Islet of Langerhans (tissue), 1 donor: ENCODE measurements at regions not wholly inside any gene's neighbourhood (a gene's known extent, or its start where the extent isn't known, plus 50 kb on each side); places are given as distances from the start of the nearest gene placed in this dataset.
"Not testable (repeated sequence)": the region's sequence is repeated elsewhere in the genome, so short reads cannot be mapped to it uniquely, and the experiment has no call there.

Experiments used
- FAIRE-seq: peaks from one replicate; lab custom pipeline; 2011; peaks lifted over from hg19 to GRCh38; lab: Jason Lieb, UNC

DNA sequence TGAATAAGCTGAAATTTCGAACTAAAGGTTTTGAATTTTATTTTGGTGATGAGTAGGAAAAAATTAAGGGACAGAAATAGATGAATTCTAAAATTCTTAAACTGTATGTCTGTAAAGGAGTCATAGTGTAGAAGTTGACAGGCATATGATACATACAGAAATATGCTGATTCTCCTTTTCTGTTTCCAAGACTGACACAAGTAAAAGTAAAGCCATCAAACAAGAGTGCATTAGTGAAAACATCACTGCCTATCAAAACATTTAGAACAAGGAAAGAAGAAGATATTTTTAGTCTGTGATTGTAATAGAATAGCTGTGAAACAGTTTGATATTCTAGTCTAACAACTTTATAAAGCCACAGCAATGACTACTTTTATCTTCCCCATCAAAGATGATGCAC is 1318.0 kb upstream of the TENM4 start:
- no peak for FAIRE-seq

GRCh38 chr11:80748207-80748925 is 1307.5 kb upstream of the TENM4 start:
- FAIRE-seq = no peak

DNA sequence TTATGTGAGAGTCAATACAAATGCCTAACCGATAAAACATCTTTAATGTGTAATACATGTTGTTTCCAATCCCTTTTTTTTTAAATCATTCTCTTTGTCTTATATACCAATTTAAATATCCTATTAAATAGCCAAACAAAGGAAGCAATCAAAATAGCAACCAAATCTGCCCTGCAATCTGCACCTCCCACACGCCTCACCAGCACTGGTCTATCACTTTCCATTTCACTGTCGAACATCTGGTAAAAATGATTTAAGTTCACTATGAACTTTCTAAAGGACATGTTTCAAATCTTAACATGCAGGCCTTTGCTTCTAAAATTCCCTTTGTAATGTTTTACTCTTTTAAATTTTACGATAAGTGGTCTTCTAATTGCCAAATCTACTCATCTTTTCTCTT is 1305.5 kb upstream of the TENM4 start:
- no peak for FAIRE-seq

DNA sequence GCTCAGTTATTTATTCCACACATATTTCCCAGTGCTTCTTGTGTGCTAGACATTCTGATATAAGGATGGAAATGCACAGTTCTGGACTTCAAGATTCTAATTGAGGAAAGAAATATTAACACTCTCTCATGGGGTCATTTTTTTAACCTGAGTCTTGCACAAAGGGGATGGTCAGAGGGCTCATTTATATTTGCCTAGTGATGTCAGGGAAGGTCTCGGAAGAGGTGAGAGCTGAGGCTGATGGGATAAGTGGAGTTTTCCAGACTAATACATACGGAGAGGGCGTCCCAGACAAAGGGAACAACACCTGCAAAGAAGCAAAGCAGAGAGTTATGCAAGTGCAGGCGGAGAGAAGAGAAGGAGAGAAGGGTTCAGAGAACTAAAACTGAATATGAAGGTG is 1304.6 kb upstream of the TENM4 start:
- no peak for FAIRE-seq

GRCh38 chr11:80733790-80734189 is 1293.0 kb upstream of the TENM4 start:
- no peak for FAIRE-seq

- FAIRE-seq = no peak
Measured at GRCh38 chr11:80733361-80733760, 1292.5 kb upstream of the TENM4 start.

DNA sequence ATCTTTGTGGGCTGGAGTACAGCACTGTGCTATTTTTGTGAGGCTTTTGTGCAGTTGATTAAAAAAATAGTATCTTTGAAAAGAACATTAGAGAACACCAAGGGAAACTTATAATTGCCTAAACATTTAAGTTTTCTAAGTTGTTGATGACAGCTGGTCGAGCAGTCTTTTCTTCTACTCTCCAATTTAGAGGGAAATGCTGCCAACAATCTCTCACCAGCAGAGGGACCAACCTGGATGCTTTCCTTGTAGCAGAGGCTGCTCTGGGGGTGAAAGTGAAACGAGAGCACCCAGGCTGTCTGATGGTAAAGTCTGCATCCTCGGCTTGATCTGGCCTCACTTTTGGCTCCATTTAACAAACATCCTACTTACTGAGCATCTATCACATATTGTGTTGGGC is 1286.5 kb upstream of the TENM4 start:
- FAIRE-seq = peak; percentile 17

DNA sequence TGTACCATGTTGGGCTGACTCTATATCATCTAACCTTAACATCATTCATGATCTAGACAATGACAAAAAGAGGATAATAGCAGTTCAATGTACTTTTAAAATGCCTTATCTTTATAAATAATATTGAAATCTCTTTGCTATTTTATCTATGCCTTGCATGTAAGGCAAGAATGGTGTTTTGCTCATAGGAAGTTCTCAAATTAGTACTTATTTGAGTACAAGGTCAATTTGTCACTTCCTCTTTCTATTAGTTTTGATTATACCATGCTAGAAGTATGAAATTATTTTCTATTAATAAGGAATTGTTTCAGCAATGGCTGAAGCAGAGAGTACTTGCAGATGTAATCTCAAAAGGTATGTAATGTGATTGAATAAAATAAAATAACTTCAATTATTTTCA is 1285.4 kb upstream of the TENM4 start:
- no peak for FAIRE-seq

- no peak for FAIRE-seq
Measured at GRCh38 chr11:80724366-80724765, 1283.5 kb upstream of the TENM4 start.

- FAIRE-seq = no peak
Measured at GRCh38 chr11:80722629-80723028, 1281.8 kb upstream of the TENM4 start.

GRCh38 chr11:80720295-80720694 is 1279.5 kb upstream of the TENM4 start:
- FAIRE-seq = no peak

DNA sequence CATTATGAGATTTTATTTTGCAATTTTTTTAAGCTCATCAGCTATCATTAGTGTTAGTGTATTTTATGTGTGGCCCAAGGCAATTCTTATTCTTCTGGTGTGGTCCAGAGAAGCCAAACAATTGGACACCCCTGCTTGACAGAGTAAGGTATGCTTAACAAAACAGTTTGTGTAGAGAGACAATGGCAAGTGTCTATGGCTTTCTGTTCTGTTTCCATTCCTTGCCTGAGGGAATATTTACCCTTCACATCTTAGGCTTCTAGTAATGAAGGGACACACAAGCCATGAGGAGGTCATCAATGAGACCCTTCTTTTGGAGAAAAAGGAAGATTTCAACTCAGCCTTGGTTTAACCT is 1278.4 kb upstream of the TENM4 start:
- no peak for FAIRE-seq

- no peak for FAIRE-seq
Measured at GRCh38 chr11:80718611-80719291, 1277.9 kb upstream of the TENM4 start.

DNA sequence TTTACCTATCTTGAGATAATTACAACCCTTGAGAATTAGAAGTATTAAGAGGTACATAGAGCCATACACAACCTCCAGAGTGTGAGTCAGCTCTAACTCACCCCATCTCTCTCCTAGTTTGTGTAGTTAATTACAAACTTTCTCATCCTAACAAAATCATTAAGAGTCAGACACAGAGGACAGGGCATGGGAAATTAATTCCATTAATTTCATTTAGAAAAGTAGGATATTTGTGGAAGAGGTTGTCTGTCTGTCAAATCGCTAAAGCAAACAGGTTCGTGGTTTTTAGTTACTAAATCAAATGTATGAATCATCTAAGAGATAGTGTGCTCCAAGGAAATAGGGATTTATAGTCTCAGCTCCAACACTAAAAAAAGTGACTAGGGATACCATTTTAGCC is 1261.4 kb upstream of the TENM4 start:
- no peak for FAIRE-seq

- FAIRE-seq = no peak
Measured at GRCh38 chr11:80700386-80700785, 1259.6 kb upstream of the TENM4 start.

DNA sequence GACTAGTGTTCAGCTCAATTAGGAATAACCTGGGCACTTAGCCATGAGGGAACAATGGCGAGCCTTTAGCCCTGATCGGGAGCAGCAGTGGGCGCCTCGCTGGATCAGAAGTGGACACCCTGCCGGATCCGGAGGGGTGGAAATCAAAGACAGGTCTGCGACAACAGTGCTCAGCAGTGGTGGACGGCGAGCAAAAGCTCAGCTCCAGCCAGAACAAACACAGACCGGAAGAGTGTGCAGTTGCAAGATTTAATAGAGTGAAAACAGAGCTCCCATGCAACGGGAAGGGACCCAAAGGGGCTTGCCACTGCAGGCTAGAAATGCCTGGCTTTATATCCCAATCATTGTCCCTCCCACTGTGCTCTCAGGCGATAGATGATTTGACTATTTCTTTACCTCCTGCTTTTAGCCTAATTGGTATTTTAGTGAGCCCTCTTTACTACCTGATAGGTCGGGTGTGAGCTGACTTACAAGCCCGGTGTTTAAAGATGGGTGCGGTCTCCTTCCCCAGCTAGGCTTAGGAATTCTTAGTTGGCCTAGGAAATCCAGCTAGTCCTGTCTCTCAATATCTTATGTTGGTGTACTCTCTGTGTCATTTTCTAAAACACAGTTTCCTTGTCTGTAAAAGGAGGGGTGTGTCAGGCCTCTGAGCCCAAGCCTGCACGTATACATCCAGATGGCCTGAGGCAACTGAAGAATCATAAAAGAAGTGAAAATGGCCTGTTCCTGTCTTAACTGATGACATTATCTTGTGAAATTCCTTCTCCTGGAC is 1258.8 kb upstream of the TENM4 start:
- FAIRE-seq = not testable (repeated sequence)

DNA sequence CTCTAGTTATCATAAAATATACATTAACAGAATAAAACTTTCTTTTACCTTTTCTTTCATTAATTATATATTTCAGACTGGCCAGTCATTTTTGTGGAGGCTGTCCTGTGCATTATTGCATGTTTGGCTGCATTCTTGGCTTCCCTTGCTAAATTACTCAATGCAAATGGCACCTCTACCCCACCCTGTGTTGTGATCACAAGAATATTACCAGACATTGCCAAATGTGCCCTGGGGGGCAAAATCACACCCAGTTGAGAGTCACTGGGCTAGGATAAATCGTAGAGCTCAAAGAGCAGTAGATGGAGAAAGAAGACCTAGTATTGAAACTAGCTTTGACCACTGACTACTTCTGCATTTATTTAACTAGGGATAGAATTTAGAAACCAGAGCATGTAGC is 1257.8 kb upstream of the TENM4 start:
- FAIRE-seq = no peak

DNA sequence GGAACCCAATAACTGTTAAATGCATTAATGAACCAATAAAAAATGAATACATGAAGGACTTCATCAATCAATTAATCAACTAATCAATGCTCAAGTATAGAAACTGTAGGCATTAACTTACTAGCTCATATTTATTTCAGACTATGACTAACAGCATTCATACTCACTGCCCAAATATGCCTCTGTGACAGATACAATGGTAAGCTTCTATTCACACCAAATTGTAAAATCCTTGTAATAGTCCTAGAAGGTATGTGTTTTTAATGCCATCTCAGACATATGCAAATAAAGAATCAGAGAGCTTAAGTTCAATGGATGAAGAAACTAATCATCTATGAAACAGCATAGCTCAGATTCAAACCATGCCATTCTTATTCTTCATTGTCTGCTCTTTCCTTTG is 1253.6 kb upstream of the TENM4 start:
- FAIRE-seq = no peak

DNA sequence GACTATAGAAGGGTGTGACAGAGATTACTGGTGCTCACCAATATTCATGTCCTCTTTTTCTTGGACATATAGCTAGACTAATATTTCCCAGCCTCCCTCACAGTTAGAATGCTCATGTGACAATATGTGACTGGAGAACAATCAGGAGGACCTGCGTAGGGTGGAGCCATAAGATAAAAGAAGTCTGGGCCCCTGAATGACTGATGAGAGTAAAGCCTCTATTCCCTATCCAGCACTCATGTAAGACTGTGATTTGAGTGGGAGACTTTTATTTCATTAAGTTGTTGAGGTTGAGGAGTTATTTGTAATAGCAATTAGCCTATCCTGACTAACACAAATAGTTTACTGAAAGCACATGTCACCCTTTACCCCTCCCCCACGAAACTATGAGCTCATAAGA is 1247.1 kb upstream of the TENM4 start:
- no peak for FAIRE-seq

GRCh38 chr11:80686889-80687288 is 1246.1 kb upstream of the TENM4 start:
- FAIRE-seq = no peak

GRCh38 chr11:80673566-80673965 is 1232.7 kb upstream of the TENM4 start:
- FAIRE-seq = no peak

DNA sequence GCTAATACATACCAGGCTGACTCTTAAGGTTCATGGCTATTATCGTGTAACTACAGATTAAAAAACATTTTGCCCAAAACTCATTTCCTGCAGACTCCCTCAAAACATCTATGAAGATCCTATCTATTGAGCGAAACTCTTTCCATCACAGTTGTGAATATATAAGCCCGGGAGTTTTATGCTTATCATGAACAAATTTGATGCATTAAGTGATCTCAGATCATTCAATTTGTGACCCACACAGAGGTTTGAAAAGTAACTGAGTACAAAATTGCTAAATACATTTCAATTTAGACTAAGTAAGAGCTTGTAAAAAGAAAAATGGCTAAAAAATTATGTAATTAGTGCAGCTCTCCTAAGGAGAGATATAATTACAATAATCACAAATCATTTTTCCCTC is 1228.8 kb upstream of the TENM4 start:
- FAIRE-seq = no peak

DNA sequence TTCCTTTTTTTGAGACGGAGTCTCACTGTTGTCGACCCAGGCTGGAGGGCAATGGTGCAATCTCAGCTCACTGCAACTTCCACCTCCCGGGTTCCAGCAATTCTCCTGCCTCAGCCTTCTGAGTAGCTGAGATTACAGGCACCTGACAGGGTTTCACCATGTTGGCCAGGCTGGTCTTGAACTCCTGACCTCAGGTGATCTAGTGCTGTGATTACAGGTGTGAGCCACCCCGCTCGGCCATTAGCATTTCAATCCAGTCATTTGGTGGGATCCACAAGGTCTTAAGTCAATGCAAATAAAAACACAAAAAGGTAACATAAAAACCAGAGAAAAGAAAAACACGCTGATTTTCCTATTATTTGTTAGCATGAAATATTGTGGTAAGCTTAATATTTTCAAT is 1227.2 kb upstream of the TENM4 start:
- FAIRE-seq = no peak

- FAIRE-seq = no peak
Measured at GRCh38 chr11:80655834-80656233, 1215.0 kb upstream of the TENM4 start.
